Fibroblast of skin of right quadriceps (primary cell): ENCODE measurements at regions not wholly inside any gene's neighbourhood (a gene's known extent, or its start where the extent isn't known, plus 50 kb on each side); places are given as distances from the start of the nearest gene placed in this dataset.
"Not testable (repeated sequence)": the region's sequence is repeated elsewhere in the genome, so short reads cannot be mapped to it uniquely, and the experiment has no call there.

Source experiments
- DNase-seq: peaks from one replicate; pipeline ENCODE4 v3.0.0-alpha.2; 2013

DNA sequence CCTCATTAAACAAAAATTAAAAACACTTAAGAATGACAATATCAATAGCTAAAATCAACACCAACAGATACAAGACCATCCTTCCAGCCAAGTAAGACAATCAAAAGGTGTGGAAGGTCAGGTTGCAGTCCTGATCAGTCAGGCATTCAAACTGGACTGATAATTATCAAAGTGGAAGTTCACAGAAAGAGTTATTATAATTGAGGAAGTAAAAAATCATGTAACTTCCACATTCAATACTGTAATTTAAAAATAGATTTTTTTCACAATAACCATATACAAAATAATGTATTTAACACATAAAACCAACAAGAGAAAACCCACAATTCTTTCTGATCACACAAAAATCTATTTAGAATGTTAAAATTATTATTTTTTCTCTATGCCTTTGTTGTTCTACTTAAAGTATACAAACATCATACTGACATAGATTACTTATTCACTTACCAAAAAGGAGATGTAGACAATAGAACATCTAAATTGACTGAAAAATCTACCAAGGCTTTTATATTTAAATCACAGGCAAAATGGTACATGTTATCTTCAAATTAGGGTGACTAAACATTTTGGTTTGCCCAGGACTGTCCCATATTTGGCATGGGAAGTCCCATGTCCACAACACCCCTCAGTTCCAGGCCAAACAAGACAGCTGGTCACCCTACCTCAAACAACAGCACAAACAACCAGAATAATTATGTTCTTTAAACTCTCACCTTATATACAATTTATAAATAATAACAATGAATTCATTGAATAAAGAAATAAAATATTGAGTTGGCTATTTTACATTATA is 142.5 kb upstream of the SLC24A2 start:
- no peak for DNase-seq

DNA sequence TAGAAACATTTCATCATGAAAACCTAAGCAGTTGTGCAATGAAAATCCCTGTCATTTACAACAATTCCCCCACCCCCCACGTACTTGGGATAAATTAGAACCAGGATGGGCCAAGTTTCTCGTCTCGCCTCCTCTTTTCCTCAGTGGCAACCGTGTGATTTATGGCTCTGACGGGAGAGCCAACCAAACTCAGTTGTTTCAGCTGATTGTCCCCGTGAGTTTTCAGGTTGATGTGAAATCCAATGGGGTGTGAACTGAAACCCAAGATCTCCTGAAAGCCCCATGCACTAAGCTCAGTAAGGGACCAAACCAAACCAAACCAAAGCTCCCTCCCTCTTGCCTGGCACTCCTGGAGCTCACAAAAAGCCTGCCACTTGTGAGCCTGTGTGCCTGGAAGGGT is 138.7 kb upstream of the SLC24A2 start:
- no peak for DNase-seq

GRCh38 chr9:19926774-19927173 is 137.9 kb upstream of the SLC24A2 start:
- DNase-seq = no peak

GRCh38 chr9:19925674-19926503 is 137.1 kb upstream of the SLC24A2 start:
- peak; percentile 73 for DNase-seq

DNA sequence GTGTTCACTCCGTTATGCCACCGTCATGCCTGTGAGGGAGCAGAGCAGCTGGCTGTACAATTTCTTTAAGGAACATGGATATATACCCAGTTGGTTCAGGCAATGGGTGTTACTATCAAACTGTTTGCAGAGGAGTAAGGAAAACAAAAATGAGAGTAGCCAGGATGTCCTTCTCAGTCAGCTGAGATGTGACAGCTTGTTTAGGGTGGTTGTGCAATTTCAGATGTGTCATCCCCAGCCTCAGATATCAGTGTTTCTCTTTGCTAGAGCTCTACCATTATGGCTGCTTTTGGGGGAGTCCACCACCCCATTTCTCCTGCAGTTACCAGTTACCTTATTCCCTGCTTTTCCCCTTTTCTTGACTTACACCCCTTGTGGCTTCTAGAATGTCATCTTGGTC is 135.2 kb upstream of the SLC24A2 start:
- no peak for DNase-seq

GRCh38 chr9:19922476-19923118 is 133.8 kb upstream of the SLC24A2 start:
- peak; percentile 64 for DNase-seq

DNA sequence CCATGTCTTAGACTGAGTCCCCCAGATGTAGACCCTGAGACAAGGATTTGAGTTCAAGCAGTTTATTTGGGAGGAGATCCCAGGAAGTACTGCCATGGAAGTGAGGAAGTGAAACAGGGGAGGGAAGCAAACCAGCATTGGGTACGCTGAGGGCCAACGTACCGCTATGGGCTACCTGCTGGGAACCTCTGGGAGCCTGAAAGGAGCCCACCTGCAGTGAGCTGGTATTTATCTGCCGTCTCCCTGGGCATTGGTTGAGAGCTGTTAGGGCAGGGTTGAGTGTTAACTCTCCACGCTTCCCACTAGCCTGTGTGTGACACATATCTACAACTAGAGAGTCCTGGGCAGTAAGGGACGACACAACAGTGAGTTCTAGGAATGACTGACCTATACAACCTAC is 131.6 kb upstream of the SLC24A2 start:
- DNase-seq = no peak

DNA sequence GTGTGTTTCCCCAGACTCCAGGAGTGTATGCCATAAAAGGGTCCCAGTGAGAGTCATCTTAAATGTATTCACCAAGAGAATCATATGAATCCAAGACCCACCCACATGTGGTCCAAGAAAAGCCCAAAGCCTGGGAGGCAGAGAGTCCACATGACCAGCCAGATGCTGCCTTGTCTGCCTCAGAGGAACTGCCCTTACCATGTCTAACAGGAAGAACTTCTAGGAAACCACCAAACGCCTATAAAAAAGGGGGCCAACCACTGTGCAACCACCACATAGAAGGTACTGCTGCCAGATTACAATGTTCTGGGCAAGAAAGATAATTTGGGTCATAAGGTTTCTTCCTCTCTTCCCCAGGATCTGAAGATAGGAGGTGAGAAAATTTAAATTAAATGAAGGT is 129.8 kb upstream of the SLC24A2 start:
- no peak for DNase-seq

DNA sequence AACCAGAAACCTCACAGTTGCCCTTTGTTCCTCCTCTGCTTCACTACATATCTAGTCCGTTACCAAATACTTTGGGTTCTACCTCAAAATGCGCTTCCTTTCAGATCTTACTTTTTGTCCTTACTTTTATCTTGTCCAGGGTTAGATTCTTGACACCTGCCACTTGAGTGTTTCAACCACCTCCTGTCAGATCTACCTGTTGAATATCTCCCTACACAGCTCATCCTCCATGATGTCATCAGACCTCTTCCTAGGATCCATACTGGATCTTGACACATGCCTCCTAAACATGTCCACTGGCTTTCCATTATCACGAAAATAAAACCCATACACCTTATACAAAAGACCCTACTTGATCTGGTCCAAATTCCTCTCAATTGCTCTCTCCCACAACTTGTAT is 125.2 kb upstream of the SLC24A2 start:
- no peak for DNase-seq

DNA sequence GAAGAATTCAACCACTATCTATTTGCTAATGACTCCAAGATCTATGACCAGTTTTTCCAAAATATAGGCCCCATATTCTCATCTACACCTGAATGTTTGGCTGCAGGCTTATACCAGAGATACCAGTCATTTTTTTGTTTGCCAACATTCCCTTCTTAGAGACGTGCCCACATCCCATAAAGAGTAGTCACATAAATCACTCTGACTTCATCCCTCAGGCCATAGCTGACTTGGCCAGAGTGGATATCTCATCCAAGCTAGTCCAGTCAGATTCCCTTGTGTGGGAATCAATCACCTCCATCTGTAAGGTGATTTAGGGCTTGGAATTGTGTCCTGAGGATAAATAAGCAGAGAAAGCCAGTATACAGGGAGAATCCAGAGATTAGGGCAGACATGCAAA is 124.3 kb upstream of the SLC24A2 start:
- DNase-seq = no peak

DNA sequence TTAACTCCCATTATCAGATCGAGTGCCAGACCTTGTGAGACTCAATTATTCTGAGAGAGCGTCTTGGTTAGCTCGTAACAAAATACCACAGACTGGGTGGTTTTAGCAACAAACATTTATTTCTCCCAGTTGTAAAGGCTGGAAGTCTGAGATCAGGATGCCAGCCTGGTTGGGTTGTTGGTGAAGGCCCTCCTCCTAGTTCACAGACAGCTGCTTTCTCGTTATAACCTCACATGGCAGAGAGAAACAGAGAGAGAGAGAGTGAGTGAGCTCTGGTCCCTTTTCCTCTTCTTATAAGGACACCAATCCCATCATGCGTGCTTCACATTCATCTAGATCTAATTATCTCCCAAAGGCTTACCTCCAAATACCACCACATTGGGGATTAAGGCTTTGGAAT is 114.2 kb upstream of the SLC24A2 start:
- DNase-seq = no peak

- no peak for DNase-seq
These were observed 112.7 kb upstream of the SLC24A2 start for GRCh38 chr9:19901586-19901985.

DNA sequence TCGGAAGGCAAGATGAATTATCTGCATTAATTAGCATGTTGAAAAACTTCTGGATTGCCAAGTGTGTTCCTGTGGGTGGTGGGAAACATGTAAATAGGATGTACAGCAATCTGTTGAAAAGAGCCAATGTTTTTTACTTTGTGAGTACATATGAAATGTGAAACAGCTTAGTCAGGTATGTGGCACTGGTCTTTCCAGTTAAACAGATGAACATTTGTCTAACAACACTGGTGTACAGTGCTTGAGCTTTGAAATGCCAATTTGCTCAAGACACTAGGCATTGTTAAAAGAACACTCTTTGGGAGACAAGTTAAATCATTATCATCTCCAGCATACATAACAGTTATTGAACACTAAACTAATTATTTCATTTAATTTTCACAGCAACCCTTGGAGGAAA is 107.3 kb upstream of the SLC24A2 start:
- no peak for DNase-seq

GRCh38 chr9:19895578-19895977 is 106.7 kb upstream of the SLC24A2 start:
- not testable (repeated sequence) for DNase-seq

DNA sequence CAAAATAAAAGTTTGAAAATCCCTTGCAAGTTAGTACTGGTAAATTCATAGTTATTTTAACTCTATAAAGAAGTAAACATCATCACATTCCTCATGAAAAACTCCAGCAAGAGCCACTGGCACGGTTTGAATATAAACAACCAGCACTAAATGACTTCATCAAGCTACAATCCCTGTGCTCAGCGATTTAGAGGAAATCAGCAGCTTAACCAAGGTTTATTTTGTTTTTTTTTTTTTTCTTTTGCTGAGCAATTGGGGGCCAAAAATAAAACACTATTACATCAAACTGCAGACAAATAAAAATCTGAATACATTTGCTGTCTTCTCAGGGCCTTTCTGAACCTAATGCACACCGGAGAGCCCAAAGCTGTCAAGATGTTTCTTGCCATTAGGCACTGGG is 106.2 kb upstream of the SLC24A2 start:
- peak; percentile 20 for DNase-seq

GRCh38 chr9:19885608-19886007 is 96.8 kb upstream of the SLC24A2 start:
- DNase-seq = no peak

- DNase-seq = no peak
These were observed 90.2 kb upstream of the SLC24A2 start for GRCh38 chr9:19879062-19879461.

- DNase-seq = peak; percentile 53
These were observed 87.9 kb upstream of the SLC24A2 start for GRCh38 chr9:19876569-19877316.

DNA sequence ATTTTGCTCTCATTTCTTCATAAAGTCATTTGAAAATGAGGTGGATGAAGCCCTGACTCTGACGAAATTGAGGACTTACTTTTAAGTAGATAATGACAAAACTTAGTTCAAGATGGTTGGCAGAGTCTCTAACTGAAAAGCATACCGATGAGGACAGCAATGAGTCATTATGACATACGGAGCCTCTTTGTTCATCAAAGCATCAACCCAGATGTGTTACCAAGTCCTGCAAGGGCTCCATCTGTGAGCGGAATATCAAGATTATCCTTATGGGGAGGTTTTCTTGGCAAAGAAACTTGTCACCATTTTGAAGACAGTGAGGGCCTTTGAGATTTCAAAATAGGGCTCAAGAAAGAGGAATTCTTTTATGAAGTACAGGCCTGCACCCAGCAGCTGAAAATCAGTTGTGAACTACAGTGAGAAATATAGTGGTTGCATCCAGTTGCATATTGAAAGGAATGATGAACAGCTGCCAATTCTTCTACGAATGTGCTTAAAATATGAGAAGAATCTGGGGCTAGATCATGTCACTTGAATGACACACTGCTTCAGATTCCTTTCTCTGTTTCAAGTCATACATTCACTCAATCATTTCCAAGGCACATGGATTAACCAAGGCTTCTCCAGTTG is 86.6 kb upstream of the SLC24A2 start:
- DNase-seq = peak; percentile 58

- not testable (repeated sequence) for DNase-seq
These were observed 84.4 kb upstream of the SLC24A2 start for GRCh38 chr9:19873188-19873587.

GRCh38 chr9:19870988-19871387 is 82.2 kb upstream of the SLC24A2 start:
- DNase-seq = no peak

- DNase-seq = no peak
These were observed 52.1 kb upstream of the SLC24A2 start for GRCh38 chr9:19840953-19841352.
